ENCODE measurements at regions not wholly inside any gene's neighbourhood (a gene's known extent, or its start where the extent isn't known, plus 50 kb on each side); places are given as distances from the start of the nearest gene placed in this dataset.
"Not testable (repeated sequence)": the region's sequence is repeated elsewhere in the genome, so short reads cannot be mapped to it uniquely, and the experiment has no call there.

DNA sequence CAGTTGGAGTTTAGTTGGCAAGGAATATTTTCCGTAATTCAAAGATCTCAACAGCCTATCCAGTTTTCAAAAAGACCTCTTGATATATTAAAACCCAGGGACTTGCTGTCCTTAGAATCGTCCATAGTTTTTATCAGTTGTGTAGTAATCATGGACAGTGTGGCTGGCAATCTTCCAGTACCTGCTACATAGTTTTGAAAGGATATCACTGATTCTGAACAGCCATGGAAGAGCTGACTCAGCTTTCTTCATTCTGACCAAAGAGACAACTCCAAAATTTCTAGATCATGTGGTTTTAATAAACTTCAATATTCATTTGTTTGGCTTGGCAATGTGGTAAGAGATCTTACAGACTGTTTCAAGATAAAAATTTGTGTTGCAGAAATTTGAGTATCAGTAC lies 616.7 kb downstream of the TDRD15 start:
- no peak for DNase-seq

- DNase-seq, result no peak
Observed at GRCh38 chr2:21746499-21746898, 622.7 kb downstream of the TDRD15 start.

GRCh38 chr2:21748501-21748900 lies 624.7 kb downstream of the TDRD15 start:
- no peak for DNase-seq

GRCh38 chr2:21754164-21754788 lies 630.5 kb downstream of the TDRD15 start:
- DNase-seq, result peak; percentile 6

GRCh38 chr2:21757805-21758430 lies 634.1 kb downstream of the TDRD15 start:
- DNase-seq, result no peak

DNA sequence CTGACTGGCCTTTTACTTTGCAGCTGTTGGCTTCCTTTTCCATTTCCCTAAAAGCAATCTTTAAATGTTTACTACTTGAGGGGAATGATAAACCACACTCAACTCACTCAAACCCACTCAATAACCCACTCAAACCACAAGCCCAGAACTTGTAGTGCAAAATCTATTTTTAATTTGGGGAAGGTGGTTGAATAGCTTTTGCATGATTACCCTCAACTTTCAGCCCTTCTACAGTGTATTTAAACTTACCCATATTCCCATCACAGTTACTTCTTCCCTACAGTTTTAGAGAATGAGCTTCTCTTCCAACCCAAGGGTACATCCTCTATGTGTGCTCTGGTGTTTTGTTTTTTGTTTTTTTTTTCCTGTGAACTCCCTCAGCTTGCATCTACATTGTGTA lies 636.1 kb downstream of the TDRD15 start:
- no peak for DNase-seq

- no peak for DNase-seq
Observed at GRCh38 chr2:21761361-21761760, 637.6 kb downstream of the TDRD15 start.

DNA sequence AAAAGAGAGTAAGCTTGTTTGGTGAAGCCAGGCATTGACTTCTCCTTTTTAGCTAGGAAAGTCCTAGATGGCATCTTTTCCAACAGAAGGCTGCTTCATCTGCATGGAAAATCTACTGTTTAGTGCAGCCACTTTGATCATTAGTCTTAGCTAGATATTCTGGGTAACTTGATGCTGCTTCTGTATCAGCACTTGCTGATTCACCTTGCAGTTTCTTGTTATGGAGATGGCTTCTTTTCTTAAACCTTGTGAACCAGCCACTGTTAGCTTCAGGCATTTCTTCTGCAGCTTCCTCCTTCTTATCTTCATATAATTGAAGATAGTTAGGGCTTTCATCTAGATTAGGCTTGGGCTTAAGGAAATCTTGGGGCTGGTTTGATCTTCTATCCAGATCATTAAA lies 639.7 kb downstream of the TDRD15 start:
- no peak for DNase-seq

GRCh38 chr2:21770787-21771186 lies 647.0 kb downstream of the TDRD15 start:
- DNase-seq, result no peak

DNA sequence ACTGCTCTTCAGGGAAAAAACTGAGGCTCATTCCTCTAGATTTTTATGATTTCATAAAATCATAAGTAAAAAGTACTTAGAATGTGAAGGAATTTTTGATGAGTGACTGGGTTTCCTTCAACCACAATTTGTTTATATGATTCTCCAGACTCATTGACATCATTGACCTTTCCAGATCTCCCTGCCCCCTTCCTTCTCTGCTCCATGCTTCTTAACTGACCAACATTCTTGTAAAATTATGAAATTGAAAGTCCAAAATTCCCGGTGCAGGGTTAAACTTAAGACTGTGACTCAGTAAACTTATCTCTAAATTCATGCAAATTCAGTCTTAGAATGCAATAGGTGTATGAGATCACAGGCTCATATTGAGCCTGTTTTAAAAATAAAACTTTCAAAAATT lies 648.9 kb downstream of the TDRD15 start:
- DNase-seq, result no peak

GRCh38 chr2:21773168-21773567 lies 649.4 kb downstream of the TDRD15 start:
- DNase-seq, result no peak

GRCh38 chr2:21774691-21775368 lies 651.1 kb downstream of the TDRD15 start:
- no peak for DNase-seq

DNA sequence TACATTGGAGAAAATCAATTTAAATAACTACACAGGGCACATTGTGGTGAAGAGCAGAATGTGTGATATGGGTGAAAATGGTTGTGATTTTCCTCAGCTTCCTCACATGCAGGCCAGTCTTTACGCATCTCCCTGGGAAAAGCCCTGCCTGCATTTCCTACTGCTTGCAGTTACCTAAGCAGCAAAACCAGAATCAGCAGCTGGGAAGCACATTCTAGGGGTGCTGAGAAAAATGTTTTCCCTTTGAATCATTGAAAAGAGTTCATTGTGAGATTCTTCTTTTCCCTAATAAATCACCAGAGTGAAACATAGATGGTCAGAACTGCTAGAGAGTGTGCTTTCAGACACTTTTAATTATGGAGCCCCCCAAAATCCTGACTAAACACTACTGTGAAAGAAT lies 656.0 kb downstream of the TDRD15 start:
- DNase-seq, result no peak

DNA sequence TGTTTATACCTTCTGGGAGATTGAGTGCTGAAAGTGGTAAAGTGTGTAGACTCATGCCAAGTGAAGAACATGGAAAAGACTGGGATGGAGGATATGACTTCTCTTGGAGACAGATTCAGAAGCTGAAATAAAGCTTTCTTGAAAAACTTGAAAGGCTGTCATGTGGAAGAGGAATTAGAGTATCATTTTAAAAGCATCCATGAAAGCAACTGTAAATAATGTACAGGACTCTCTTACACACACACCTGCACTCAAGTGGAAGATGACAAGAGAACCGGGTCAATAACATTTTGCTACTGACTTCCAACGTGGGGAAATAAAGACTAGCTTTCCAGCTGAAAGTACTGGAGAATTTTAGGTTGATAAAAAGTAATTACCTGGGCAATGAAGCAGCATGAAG lies 658.2 kb downstream of the TDRD15 start:
- DNase-seq, result no peak

DNA sequence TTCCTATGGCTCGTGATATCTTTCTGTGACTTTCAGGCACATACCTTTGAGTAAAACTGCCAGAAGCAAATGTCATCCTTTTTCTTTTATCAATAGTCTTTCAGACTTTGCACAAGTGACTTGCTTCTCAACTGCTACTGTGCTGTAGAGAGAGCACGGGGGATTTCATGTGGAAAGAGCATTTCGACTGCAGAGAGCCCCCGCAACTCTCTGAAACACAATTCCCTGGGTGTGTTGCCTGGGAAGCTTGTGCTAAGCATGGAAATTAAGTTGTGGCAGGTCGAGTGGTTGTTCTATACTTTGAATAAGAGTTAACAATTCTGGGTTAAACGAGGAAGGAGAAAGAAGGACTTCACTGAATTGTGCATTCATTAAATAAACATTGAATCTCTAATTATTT lies 659.1 kb downstream of the TDRD15 start:
- DNase-seq, result no peak

DNA sequence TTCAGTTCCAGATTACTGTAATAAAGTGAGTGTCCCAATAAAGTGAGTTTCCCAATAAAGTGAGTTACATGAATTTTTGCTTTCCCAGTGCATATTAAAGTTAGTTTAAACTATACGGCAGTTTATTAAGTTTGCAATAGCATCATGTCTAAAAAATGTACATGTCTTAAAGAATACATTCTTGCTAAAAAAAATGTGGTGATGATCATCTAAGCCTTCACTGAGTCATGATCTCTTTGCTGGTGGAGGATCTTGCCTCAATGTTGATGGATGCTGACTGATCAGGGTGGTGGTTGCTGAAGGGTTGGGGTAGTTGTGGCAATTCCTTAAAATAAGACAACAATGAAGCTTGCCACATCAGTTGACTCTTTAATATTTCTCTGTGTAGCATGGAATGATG lies 664.2 kb downstream of the TDRD15 start:
- DNase-seq, result no peak

DNA sequence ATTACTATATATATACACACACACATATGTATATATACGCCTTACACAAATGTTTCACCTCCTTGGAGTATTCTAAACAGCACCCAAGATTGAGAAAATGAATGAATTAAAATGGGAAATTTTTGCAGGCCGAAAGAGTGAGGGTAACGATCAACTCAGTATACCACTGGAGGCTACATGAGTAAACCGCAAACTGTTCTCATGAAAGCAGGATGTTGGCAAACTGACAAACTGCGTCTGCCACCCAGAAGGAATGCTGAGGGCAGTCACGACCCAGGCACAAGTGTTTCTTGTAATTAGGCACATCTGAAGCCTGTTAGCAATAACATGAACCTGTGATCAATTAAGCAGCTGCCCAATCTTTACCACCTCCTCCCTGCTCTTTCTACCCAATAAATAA lies 666.5 kb downstream of the TDRD15 start:
- DNase-seq, result not testable (repeated sequence)

DNA sequence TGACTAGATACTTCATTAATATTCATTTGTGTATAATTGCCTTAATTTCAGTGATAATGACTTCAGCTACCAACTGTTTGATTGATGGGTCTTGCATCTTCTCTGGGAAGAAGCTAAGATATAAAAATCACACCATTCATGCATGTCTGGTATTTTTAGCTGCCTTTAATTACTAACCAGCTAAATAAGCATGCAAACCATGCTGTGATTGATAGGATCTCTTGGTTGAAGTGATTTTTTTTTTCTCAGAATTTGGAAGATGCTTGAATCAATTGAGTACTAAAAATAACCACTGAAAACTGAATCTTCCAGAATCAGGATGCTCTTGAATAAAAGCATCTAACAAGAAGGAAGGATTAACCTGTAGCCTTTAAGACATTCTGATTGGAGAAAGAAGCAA lies 668.8 kb downstream of the TDRD15 start:
- DNase-seq, result no peak

- no peak for DNase-seq
Observed at GRCh38 chr2:21793461-21793860, 669.7 kb downstream of the TDRD15 start.

- no peak for DNase-seq
Observed at GRCh38 chr2:21794611-21795010, 670.8 kb downstream of the TDRD15 start.

DNA sequence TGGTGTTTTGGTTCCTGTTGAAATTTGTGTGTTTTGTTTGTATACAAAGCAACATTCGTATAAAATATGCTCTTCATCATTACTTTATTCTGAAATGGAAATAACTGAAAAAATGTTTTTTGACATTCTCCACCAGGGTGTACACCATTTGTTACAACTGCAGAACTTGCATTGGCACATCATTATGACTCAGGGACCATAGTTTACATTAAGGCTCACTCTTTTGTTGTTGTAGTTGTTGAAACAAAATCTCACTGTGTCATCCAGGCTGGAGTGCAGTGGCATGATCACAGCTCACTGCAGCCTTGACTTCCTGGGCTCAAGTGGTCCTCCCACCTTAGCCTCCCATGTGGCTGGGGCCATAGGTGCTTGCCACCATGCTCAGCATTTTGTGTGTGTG lies 676.6 kb downstream of the TDRD15 start:
- no peak for DNase-seq

DNA sequence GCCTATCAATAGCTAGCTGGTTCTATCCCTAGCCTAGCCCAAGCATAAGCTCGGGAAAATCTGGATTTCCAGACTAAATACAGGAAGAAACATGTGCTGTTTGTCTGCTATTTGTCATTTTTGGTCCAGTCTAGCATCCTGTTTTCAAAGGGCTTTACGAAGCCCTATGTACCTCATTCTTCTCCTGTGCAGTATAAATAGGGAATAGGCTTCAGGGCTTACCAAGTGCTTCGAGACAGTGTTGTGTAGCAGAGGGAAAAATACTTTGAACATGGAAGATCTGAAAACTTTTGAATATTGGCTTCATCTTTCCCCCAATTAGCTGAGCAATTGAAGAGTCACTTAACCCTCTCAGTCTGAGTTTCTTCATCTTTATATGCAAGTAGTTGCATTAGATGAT lies 679.8 kb downstream of the TDRD15 start:
- DNase-seq, result no peak

GRCh38 chr2:21804151-21804550 lies 680.4 kb downstream of the TDRD15 start:
- no peak for DNase-seq

- DNase-seq, result no peak
Observed at GRCh38 chr2:21811541-21811940, 687.8 kb downstream of the TDRD15 start.

- DNase-seq, result no peak
Observed at GRCh38 chr2:21812766-21813165, 689.0 kb downstream of the TDRD15 start.
